HG03039 (cell line): ENCODE measurements at regions not wholly inside any gene's neighbourhood (a gene's known extent, or its start where the extent isn't known, plus 50 kb on each side); places are given as distances from the start of the nearest gene placed in this dataset.

Experiments used
- ATAC-seq: cut with Tn5 transposase; IDR thresholded peaks from one replicate; pipeline ENCODE4 v1.9.1; 2021; ENCODE audit warnings: mild to moderate bottlenecking, moderate library complexity; ENCODE audit not compliant: unreplicated experiment

DNA sequence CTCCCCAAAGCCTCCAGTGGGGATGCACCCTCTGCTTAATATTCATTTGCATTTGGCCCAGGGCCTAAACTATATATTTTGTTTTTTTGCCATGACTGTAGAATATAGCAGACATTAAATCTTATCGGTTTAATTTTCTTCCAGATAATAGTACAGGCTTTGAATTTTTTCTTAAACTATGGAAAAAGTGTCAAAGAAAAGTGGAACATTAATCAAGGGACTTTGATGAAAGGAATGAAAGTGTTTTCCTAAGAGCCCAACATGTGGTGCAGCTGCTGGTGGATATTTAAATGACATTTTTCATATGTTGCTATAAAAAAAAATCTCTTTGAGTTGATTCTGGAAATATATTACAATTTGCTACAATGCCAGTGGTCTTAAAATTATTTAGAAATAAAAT is 346.8 kb downstream of the CYP26B1 start:
- no peak for ATAC-seq

DNA sequence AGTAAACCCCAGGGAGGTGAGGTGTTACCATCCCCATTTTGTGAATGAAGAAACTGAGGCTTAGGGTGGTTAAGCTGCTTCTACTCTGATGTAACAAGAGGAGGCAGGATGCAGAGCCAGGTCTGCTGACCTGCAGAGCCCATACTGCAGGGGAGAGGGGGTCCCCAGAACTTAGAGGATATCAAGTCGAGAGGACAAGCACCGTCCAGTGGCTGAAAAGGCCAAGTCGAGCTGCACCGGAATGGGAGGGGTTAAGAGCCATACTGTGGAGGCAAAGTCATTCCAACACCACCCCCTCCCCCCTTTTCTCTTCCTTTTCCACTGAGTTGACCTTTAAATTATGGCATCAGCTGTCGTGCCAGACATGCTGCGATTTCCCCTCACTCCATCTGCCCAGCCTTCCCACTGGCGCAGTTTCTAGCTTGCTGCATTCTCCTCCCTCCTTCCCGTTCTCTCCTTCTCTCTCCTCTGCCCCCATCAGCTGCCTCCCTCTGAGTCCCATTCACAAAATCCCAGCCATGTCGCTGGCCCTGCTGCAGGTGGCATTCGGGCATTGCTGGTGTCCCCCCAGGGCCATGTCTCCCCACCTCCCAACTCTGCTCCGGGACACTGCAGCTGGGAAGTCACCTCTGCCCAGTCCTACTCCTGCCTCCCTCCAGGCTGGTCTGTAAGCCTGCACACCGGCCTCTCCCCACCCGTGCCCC is 346.9 kb downstream of the DYSF start:
- ATAC-seq: no peak

DNA sequence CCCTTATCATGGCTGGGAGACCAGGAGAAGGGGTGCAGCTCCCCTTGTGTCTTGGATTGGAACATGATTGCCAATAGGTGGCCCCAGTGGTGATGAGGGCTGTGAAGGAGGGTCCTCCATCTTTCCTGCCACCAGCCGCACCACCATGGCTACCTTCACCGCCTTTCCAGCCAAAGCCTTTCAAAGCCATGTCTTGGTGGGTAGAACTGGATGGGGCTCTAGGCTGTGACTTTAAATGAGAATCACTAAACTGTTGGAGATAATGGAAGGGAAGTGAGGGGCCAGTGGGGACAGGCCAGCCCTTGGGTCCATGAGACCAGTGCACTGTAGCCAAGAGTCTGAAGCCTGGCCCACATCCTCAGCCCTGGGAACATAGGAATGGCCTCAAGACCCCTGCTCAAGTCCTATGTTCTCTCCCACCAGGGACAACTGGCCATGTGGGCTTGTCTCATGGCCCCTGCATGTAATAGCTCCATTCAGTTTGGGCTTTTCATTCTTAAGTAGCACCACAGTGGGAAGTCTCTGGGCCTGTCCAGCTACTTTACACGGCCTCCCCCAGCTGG is 345.7 kb downstream of the DYSF start:
- ATAC-seq: no peak

DNA sequence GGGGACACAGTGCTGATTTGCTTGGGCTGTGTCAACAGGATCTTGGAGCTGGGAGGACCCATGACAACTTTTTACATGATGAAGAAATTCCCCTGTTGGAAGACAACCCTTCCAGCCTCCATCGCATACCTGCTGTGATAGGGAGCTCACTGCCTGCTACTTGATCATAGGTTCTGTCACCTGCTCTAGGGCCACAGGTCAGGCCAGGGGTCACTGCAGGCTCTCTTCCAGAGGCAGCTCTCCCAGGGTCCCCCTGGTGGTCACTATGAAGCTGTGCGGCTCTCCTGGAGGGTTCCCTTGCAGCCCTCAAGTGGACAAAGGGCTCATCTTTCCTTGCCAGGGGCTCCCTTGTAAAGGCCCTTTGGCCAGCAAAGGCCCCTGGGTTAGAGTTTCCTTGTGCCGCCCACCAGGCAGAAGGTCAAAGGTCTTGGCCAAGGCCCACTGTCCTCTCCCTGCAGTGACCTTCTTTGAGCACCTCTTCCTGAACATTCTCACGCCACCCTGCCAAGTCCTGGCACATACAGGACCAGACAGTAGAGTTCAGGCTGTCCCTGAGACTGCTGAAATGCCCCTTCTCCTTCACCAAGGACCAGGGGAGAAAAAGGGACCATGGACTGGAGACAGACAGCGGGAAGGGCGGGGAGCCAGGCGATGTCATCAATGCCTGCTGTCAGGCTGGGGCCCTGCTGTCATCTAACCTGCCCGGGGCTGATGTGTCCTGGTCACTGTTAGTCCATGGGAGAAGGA is 345.1 kb downstream of the DYSF start:
- no peak for ATAC-seq

DNA sequence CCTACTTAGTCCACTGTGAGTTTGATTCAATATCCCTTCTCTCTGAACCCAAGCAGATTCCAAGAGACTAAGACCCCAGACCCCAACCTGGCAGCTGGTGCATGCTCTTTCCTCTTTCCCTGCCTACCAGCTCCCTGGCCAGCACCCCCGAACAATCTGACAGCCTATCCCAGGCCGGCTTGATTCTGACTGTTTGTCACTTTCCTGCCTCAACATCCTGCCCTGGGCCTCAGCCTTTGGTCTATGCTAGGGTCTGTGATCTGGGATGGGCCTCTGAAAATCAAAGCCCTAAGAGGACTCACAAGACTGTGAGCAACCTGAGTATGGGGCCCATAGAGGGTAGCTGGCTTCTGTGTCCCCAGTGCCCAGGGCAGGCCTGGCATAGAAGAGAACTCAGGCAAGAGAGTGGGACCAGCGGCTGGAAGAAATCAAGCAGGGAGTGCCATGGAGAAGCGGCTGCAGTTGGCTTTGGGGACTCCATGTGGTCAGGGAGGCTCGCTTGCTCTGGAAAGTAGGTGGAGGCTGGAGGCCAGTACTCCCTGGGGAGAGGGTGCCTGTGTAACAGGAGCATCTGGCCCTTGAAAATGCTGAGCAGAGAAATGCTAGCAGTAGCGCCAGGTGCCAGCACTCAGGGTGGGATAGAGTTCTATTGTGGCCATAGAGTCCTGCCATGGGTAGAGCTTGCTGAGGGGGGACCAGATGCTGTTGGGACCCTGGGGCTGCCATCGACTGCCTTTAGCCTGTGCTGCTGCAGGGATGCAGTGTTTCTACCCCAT is 343.9 kb downstream of the DYSF start:
- no peak for ATAC-seq

DNA sequence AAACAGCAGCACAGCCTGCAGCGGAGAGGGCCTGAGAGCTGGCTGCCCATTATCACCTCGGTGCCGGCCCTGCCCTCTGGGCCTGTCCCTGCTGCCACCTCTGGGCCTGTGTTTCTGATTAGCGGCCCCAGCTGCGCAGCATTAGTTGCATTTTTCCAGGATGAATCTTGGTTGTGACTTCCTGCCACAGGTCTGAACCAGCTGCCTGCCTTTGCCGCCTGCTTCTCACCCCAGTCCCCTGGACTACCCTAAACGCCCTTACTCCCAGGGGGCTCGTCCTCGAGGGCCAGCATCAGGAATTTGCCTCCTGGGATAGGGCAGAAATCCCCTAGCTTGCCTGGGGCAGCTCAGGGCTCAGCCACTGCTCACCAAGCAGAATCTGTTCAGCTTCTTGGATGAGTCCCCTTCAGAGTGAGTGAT is 342.8 kb downstream of the DYSF start:
- ATAC-seq: no peak

DNA sequence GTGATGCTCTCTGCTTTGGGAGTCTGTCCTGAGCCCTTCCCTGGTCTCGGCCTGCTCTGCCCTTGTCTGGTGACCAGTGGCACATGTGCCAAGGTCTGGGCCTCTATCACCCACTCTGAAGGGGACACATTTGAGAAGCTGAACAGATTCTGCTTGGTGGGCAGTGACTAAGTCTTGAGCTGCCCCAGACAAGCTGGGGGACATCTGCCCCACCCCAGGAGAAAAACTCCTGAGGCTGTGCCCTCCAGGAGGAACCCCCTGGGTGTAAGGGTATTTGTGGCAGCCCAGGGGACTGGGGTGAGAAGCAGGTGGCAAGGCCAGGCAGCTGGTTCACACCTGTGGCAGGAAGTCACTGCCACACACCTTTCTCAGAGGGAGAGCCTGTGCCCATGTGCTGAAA is 342.1 kb downstream of the DYSF start:
- no peak for ATAC-seq

DNA sequence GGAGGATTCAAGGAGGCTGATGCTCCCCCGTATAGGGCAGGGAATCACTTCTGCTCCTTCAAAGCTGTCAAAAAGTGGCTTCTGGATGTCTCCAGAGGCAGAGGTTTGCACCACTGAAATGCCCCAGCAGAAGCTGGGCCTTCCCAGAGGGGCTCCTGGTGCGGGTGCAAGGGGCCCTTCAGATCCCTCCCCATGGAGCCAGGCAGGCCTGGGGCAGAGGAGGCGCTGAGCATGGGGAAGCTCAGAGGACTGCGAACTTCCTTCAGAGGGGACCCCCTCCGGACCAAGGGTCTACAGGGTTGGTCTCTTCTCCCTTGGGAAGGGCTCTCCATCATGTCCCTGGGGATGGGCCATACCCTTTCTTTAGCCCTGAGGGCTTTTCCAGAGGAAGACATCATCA is 341.2 kb downstream of the DYSF start:
- ATAC-seq: no peak

DNA sequence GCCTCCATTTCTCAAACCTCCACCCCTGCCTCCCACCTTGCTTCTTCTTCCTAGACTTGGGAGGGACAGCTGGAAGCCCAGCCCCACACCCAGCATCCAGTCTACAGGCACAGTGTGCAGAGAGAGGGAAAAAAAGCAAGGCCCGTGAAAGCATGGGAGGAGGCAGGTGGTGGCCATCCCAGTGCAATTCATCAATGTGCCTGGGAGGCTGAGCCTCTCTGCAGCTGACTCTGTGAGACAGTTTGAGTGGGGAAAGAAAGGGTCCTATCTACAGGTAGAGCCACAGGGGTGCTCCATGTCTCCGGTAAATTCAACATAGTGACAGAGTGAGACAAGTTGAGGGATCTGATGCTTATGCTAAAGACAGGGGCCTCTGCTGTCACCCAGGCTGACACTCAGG is 340.6 kb downstream of the DYSF start:
- no peak for ATAC-seq

DNA sequence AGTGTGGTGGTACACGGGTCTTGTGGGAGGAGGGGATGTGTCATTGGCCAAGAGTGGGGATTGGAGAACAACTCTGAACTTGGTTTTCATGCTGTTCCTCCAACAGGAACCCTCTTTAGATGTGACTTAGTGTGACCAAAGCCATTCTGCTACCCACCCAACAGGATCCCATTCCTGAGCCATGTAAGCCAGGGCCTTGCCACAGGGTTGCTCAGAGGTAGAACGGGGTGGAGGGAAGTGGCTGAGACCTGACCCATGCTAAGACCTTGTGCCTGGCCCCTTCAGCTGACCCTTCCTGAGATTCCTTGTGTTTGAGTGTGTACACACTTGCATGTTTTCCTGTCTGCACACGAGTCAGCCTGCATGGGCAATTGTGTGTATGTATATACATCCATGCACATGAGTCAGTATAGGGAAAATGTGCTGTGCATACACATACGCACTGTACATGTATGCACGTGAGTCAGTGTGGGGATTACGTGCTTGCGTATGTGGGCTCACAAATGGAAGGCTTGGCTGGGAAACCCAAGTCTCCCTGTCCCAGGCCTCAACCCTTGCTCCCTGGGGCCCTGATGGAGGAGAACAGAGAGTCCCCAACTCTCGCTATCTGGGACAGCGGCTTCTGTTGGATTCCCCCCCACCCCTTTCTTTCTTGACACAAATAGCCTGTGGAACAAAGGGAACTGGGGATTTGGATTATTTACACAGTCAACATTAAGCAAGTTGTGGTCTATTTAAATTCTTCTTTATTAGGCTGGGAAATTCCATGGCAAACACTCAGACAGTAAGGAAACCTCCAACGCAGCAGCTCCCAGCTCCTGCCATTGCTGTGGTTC is 339.8 kb downstream of the DYSF start:
- no peak for ATAC-seq

DNA sequence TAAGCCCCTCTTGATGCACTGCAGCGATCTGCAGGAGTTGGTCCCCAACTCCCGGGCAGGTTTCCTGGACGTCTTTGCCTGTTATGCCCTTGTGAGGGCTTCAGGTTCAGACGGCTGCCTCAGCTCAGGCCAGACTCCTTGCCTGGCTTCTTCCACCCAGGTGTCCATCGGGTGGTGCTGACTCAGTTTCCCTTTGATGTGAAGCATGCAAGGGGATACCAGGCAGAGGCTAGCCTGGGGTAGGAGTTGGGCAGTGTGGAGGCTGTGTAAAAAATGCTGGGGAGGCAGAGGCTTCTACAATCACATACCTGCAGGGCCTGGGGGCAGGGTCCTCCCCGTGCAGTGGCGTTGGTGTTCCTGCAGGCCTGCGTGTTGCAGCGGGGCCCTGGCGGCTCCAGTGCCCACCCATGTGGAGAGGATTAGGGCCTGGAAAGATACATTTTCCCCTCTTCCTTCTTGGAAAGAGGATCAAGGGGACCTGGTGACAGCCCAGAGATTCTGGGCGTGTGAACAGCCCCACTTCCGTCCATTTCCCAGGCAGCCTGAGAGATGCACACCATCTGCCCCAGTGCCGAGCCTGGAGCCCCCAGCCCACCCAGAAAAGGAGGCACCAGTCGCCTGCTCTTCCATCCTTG is 338.3 kb downstream of the DYSF start:
- ATAC-seq: no peak

DNA sequence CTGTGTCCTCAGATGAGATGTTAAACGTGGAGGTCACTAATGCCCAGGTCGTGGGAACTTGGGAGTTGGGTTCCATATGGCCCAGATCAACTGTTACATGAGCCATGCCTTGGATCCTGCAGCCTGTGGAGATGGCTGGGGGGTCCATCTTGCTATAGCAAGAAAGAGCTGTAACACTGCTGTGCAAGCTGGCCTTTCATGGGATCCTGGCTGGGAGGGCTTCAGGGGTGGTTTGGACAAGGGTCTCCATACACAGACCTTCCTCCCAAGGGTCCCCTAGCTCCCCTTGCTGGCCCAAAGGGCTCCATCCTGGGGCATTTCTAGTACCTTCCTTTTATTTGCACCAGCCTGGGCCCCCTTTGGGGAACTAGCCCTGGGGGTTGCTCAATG is 337.7 kb downstream of the DYSF start:
- ATAC-seq: no peak

DNA sequence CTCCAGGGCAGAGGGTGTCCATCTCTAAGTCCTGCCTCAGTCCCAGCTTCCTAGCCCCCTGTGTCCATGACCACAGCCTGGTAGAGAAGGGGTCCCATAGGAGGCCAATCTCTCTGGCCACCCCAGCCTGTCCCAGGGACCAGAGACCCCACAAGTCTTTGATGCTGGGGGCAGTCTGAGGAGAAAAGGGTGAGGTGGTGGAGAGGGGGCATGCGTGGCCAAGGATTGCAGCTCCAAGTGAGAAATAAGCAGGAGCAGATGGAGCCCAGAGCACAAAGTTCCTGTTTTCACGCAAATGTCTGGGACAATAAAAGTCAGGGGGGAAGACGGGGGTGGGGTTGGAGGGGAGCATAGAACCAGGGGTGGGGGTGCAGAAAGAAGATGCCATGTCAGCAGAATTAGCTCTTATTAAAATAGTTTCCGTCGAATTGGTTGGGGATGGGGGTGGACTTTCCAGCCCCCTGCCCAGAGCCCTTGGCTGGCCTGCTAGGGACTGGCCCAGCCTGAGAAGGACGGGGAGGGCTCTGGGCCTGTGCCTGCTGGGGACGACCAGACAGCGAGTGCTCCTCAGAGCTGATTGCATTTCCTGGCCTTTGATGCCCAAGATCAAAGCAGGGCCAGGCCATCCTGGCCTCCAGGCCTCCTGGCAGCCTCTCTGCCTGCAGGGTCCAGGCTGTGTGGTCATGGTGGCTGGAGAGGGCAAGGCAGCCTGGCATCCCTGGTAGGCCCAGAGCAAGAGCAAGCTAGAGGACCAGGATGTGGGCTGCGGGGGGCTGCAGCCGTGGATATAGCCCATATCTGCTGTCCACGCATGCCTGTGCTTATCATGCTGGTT is 337.1 kb downstream of the DYSF start:
- ATAC-seq: no peak

DNA sequence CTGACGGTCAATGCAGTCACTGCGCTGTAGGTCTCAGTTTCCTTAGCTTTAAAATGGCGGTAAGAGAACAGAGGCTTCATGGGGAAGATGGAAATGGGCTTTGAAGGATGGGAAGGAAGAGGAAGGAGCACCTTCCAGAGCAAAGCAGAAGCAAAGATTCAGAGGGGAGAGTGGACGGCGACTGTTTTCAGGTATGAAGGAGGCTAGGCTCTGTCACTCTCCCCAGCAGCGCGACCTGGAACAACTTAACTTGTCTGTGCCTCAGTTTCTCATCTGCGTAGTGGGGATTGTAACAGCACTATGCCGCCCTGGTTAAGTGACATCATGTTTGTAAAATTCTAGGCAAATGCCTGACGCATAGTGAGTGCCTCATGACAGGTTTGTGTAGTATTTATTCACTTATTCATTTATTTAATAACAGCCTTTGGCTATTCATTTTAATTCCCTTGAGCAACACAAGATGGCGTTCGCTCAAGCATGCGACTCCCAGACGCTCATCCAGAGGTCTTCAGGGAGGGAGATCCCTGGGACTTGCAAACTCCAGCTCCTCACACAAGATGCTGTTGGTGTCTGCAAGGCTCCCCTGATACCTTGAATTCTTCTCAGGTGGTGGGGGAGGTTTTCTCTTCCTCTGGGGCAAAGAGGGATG is 336.3 kb downstream of the DYSF start:
- no peak for ATAC-seq

DNA sequence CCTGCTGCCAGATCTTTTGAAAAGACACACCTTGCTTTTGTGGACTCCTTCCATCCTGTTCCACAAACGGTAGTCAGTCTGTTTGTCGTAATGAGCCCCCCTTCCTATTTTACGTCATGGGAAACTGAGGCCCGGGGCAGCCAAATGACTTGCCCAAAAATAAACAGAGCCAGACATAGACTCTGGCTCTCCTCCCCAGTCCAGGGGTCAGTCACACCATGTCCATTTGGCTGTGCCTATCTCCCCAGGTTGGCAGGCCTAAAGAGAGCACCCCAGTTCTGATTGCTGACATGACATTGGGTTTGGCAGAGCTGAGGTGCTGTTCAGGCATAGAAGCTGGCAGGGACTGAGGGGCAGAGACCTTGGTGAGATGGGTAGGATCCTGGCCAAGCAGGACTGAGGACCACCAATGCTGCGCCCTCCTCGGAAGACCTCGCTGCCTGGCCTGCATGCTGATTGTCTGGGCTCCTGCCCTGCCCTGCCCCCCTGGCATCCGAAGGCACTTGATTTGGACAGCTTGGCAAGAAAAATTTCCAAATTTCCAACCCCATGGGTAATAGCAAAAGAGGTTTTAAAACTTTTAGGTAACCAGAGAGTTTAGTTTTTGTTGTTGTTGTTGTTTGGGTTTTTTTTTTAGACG is 335.4 kb downstream of the DYSF start:
- no peak for ATAC-seq

DNA sequence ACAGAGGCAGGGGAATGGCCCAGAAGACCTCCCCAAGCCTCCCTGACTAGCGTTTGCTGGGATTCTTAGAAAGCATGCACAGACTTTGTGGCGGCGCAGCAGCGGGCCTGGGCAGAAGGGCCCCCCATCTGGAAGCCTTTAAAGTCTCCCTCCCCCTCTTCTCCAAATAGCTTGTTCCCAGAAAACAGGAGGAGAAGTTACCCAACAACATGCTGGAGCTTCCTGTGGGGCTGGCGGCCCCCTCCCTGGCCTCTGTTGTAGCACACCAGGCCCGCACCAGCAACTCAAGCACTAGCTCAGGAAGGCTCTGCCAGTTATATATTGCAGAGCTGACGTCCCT is 334.8 kb downstream of the DYSF start:
- ATAC-seq: no peak

DNA sequence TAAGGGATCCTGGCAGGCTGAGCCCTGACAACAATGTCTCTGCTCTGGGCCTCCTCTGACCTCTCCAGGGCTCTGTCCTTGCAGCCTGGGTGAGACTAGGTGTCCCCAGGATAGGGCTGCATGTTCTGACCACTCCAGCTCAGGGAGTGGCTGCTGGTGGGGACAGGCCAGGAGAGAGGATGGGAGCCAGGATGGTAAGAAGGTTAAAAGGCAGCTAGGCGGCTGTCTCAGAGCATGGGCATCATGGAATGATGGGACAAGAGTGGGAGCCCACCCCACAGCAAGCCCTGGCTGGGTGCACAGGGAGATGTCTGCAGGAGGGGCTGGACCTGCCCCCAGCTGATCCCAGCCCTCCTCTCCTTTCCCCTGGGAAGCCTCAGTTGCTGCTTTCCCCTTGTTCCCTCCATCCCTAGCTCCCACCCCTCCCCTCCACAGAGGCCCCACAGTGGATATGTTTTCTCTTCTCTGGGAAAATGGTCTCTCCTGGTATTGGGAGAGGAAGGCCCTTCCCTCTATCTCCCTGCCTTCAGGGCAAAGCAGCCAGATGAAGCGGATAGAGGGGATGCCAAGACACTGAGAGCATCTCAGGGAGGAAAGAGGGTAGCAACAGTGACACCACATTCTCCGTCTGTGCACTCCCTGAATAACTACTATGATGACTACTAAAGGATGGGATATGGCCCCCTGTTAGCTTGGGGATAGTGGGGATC is 334.3 kb downstream of the DYSF start:
- ATAC-seq: no peak

DNA sequence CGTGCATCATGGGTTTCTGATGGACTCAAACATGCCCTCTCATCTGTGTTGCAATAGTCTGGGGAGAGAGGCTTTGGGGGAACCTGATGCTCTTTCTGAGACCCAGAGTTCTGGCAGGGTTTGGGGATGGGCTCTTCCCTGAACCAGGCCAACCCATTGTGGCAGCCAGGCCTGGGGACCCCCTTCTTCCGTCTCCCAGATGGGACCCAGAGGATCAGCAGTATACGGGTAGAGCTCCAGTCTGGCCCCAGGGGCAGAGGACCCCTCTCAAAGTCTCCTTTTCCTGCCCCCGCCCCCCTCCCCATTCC is 333.7 kb downstream of the DYSF start:
- no peak for ATAC-seq
